ENCODE measurements at regions not wholly inside any gene's neighbourhood (a gene's known extent, or its start where the extent isn't known, plus 50 kb on each side); places are given as distances from the start of the nearest gene placed in this dataset.

GRCh38 chr12:90126125-90126524, 417.5 kb upstream of the ATP2B1 start:
- Mint-ChIP-seq H3K9me3 (peaks cover 12% of the 10 kb centered on the region), H3K4me3 (no peak overlapping the region), H3K27ac (ENCODE audit: unreplicated experiment) (peak overlapping the region; percentile 85), H3K4me1 (no peaks in the 10 kb centered on the region), H3K27me3 (ENCODE audit: low read depth) (no peaks in the 10 kb centered on the region), H3K36me3 (ENCODE audit: low read depth) (peaks cover 10% of the 10 kb centered on the region)
- no peak for DNase-seq (ENCODE audit: low read depth, low spot score)
- no peak for TF ChIP-seq CTCF (conservative IDR thresholded peaks at IDR 0.05)

GRCh38 chr12:90124914-90125313, 416.3 kb upstream of the ATP2B1 start:
- Mint-ChIP-seq H3K36me3 (ENCODE audit: low read depth) (peaks cover 19% of the 10 kb centered on the region), H3K9me3 (peaks cover 19% of the 10 kb centered on the region)
- TF ChIP-seq CTCF (conservative IDR thresholded peaks at IDR 0.05): no peak

GRCh38 chr12:90124289-90124688, 415.7 kb upstream of the ATP2B1 start:
- Mint-ChIP-seq H3K9me3 (peaks cover 22% of the 10 kb centered on the region), H3K27me3 (ENCODE audit: low read depth) (no peaks in the 10 kb centered on the region), H3K4me1 (no peaks in the 10 kb centered on the region), H3K27ac (ENCODE audit: unreplicated experiment) (no peak overlapping the region), H3K36me3 (ENCODE audit: low read depth) (peaks cover 21% of the 10 kb centered on the region), H3K4me3 (no peak overlapping the region)
- no peak for DNase-seq (ENCODE audit: low read depth, low spot score)
- no peak for TF ChIP-seq CTCF (conservative IDR thresholded peaks at IDR 0.05)

More at GRCh38 chr12:90124914-90125313, 416.3 kb upstream of the ATP2B1 start:
- H3K4me3 Mint-ChIP-seq: no peak overlapping the region
- no peak for DNase-seq (ENCODE audit: low read depth, low spot score)
- H3K4me1 Mint-ChIP-seq: no peaks in the 10 kb centered on the region
- no peaks in the 10 kb centered on the region for H3K27me3 Mint-ChIP-seq (ENCODE audit: low read depth)
- H3K27ac Mint-ChIP-seq (ENCODE audit: unreplicated experiment): no peak overlapping the region

- peaks cover 27% of the 10 kb centered on the region for H3K36me3 Mint-ChIP-seq (ENCODE audit: low read depth)
- no peaks in the 10 kb centered on the region for H3K4me1 Mint-ChIP-seq
- no peak overlapping the region for H3K4me3 Mint-ChIP-seq
- no peak for DNase-seq (ENCODE audit: low read depth, low spot score)
- H3K9me3 Mint-ChIP-seq: peaks cover 27% of the 10 kb centered on the region
- no peak for TF ChIP-seq CTCF (conservative IDR thresholded peaks at IDR 0.05)
- no peak overlapping the region for H3K27ac Mint-ChIP-seq (ENCODE audit: unreplicated experiment)
- H3K27me3 Mint-ChIP-seq (ENCODE audit: low read depth): no peaks in the 10 kb centered on the region
These were observed 414.0 kb upstream of the ATP2B1 start for GRCh38 chr12:90122681-90123080.

- Mint-ChIP-seq H3K4me1 (no peaks in the 10 kb centered on the region), H3K27ac (ENCODE audit: unreplicated experiment) (no peak overlapping the region), H3K4me3 (no peak overlapping the region), H3K36me3 (ENCODE audit: low read depth) (peaks cover 24% of the 10 kb centered on the region), H3K27me3 (ENCODE audit: low read depth) (no peaks in the 10 kb centered on the region), H3K9me3 (peaks cover 23% of the 10 kb centered on the region)
- no peak for TF ChIP-seq CTCF (conservative IDR thresholded peaks at IDR 0.05)
- DNase-seq (ENCODE audit: low read depth, low spot score): no peak
These were observed 412.0 kb upstream of the ATP2B1 start for GRCh38 chr12:90120627-90121026.

- Mint-ChIP-seq H3K27ac (ENCODE audit: unreplicated experiment) (no peak overlapping the region), H3K4me1 (peaks cover 3% of the 10 kb centered on the region), H3K9me3 (peaks cover 14% of the 10 kb centered on the region), H3K27me3 (ENCODE audit: low read depth) (no peaks in the 10 kb centered on the region), H3K36me3 (ENCODE audit: low read depth) (no peaks in the 10 kb centered on the region), H3K4me3 (no peak overlapping the region)
- no peak for TF ChIP-seq CTCF (conservative IDR thresholded peaks at IDR 0.05)
- DNase-seq (ENCODE audit: low read depth, low spot score): no peak
These were observed 404.0 kb upstream of the ATP2B1 start for GRCh38 chr12:90112666-90113065.
